Spleen (tissue), 11 donors: ENCODE measurements at regions not wholly inside any gene's neighbourhood (a gene's known extent, or its start where the extent isn't known, plus 50 kb on each side); places are given as distances from the start of the nearest gene placed in this dataset.

Experiments
- DNase-seq: peaks from one replicate; pipeline ENCODE4 v3.0.0-alpha.2; 2020
- H3K27ac ChIP-seq, 8 donors: fragments of 200-600 bp; sonication (generic) in 7 of 8; 1 replicate in 4 of 8; 2 replicates in 4 of 8; pipeline versions ENCODE4 v1.5.0 to v1.8.0; 2016 to 2021; ENCODE audit warnings: inconsistent platforms in 4 of 8, mild to moderate bottlenecking in 4 of 8, moderate library complexity in 1 of 8
- H3K27me3 ChIP-seq, 7 donors: fragments of 200-600 bp; sonication (generic) in 6 of 7; replicated peaks in 1 of 7; 1 replicate in 4 of 7; 2 replicates in 3 of 7; pipeline versions ENCODE4 v1.5.0 to v1.8.0; 2016 to 2021; ENCODE audit warnings: inconsistent platforms in 3 of 7, mild to moderate bottlenecking in 1 of 7
- H3K36me3 ChIP-seq, 6 donors: fragments of 200-600 bp; sonication (generic) in 5 of 6; 1 replicate in 4 of 6; 2 replicates in 2 of 6; pipeline versions ENCODE4 v1.5.0 to v1.8.0; 2016 to 2021; ENCODE audit warnings: inconsistent platforms in 2 of 6
- H3K4me1 ChIP-seq, 6 donors: fragments of 200-600 bp; sonication (generic) in 5 of 6; 1 replicate in 3 of 6; 2 replicates in 3 of 6; pipeline versions ENCODE4 v1.5.0 to v1.8.0; 2016 to 2021; ENCODE audit warnings: inconsistent platforms in 3 of 6
- H3K4me3 ChIP-seq, 8 donors: fragments of 200-600 bp; sonication (generic) in 7 of 8; 1 replicate in 4 of 8; 2 replicates in 4 of 8; pipeline versions ENCODE4 v1.5.0 to v1.8.0; 2016 to 2021; ENCODE audit warnings: inconsistent platforms in 4 of 8, mild to moderate bottlenecking in 4 of 8, moderate library complexity in 2 of 8
- H3K9me3 ChIP-seq, 8 donors: fragments of 200-600 bp; sonication (generic) in 7 of 8; 1 replicate in 4 of 8; 2 replicates in 4 of 8; pipeline versions ENCODE4 v1.5.0 to v1.8.0; 2016 to 2021; ENCODE audit warnings: inconsistent platforms in 4 of 8
- POLR2A ChIP-seq, 3 donors: fragments of 450-650 bp; IDR thresholded peaks; one replicate each; pipeline ENCODE4 v1.5.1; 2017; ENCODE audit warnings: antibody characterized with exemption in 3 of 3, mild to moderate bottlenecking in 1 of 3
- POLR2AphosphoS5 ChIP-seq, 3 donors: sonication (generic); formaldehyde crosslinking; IDR thresholded peaks; one replicate each; pipeline ENCODE4 v1.5.1; 2017; ENCODE audit warnings: antibody characterized with exemption in 3 of 3
- WGBS, 5 donors: extraction: QIAGEN DNeasy Blood & Tissue Kit in 3 of 5; methylation state at CpG; one replicate each; pipeline versions ENCODE4 v1.1.5 to v1.1.7; 2013 to 2018; 5-methylcytosine and 5-hydroxymethylcytosine counted together
- intact Hi-C: fragments of 100-400 bp; cut with DNase I; formaldehyde crosslinking; loops from one replicate; pipeline ENCODE4 v1.15.0; 2023; ENCODE audit warnings: low total_unique reads
- TF ChIP-seq, protein P1 (sequence below), 11 experiments: fragments of 200-600 bp in 7 of 11; fragments of 450-650 bp in 4 of 11; sonication (generic) in 4 of 11; IDR thresholded peaks in 8 of 11; conservative IDR thresholded peaks in 3 of 11; 1 replicate in 7 of 11; 2 replicates in 4 of 11; pipeline versions ENCODE4 v1.4.0 to v1.8.0; 2016 to 2021; ENCODE audit warnings: antibody characterized with exemption in 11 of 11, inconsistent platforms in 4 of 11, mild to moderate bottlenecking in 1 of 11
- donor health status: healthy with polysubstance abuse.
- donor health status: DM: no; HTN: no; CAD: no; lungs with moderate emphysema.
- donor health status: DM: no; HTN: no; CAD: no.
- donor health status: Bipolar disorder and iron deficiency.
- donor health status: healthy.
- donor health status: DM: no; HTN: no; CAD: no.
- donor health status: DM: yes; HTN: yes; CAD: no.

DNA sequence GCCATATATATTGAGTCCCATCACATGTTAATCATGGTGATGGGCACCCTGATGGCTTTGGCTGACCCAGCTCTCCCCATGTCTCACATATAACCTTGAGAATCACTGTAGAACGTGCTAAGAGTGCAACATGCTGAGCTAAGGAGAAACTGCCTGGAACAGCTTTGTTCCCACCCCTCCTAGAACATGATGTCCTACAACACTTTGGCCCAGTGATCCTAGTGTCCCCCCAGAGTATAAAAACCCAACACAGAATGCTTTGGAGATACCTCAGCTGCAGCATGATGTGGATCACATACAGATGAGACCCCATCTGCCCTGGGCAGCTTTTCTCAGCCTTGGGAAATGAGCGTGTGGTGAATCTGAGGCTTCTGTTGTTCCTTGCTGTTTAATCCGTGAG is 343.5 kb downstream of the NFIB start:
- DNase-seq: no peak
- Histone ChIP-seq H3K27ac (no peak overlapping the region), H3K4me1 (peaks cover 0 to 6% (median 0%) of the 10 kb centered on the region in 6 donors), H3K4me3 (no peak overlapping the region), H3K9me3 (no peaks in the 10 kb centered on the region), H3K36me3 (no peaks in the 10 kb centered on the region), H3K27me3 (no peaks in the 10 kb centered on the region)
- TF ChIP-seq POLR2AphosphoS5 (IDR thresholded peaks at IDR 0.05) (no peak), POLR2A (IDR thresholded peaks at IDR 0.05) (no peak)
- TF ChIP-seq, protein P1, sequence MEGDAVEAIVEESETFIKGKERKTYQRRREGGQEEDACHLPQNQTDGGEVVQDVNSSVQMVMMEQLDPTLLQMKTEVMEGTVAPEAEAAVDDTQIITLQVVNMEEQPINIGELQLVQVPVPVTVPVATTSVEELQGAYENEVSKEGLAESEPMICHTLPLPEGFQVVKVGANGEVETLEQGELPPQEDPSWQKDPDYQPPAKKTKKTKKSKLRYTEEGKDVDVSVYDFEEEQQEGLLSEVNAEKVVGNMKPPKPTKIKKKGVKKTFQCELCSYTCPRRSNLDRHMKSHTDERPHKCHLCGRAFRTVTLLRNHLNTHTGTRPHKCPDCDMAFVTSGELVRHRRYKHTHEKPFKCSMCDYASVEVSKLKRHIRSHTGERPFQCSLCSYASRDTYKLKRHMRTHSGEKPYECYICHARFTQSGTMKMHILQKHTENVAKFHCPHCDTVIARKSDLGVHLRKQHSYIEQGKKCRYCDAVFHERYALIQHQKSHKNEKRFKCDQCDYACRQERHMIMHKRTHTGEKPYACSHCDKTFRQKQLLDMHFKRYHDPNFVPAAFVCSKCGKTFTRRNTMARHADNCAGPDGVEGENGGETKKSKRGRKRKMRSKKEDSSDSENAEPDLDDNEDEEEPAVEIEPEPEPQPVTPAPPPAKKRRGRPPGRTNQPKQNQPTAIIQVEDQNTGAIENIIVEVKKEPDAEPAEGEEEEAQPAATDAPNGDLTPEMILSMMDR (IDR thresholded peaks at IDR 0.05 in 8 of 11, conservative IDR thresholded peaks at IDR 0.05 in 3 of 11): no peak
- intact Hi-C loops: no loop called here
- WGBS, 5 donors: 72 to 84% (median 76%) methylated on average over 3 of the region's 3 CpGs

GRCh38 chr9:13970018-13970417 is 343.9 kb downstream of the NFIB start:
- TF ChIP-seq POLR2A (IDR thresholded peaks at IDR 0.05) (no peak), POLR2AphosphoS5 (IDR thresholded peaks at IDR 0.05) (no peak)
- TF ChIP-seq, protein P1 (IDR thresholded peaks at IDR 0.05 in 8 of 11, conservative IDR thresholded peaks at IDR 0.05 in 3 of 11): no peak
- Histone ChIP-seq H3K36me3 (no peaks in the 10 kb centered on the region), H3K27me3 (no peaks in the 10 kb centered on the region), H3K4me3 (no peak overlapping the region), H3K9me3 (no peaks in the 10 kb centered on the region), H3K4me1 (peaks cover 0 to 6% (median 0%) of the 10 kb centered on the region in 6 donors), H3K27ac (no peak overlapping the region)
- intact Hi-C loops: no loop called here
- DNase-seq: no peak
- 47 to 60% (median 59%) methylated on average over 4 of the region's 4 CpGs for WGBS, 5 donors

GRCh38 chr9:13967438-13967837 is 346.5 kb downstream of the NFIB start:
- Histone ChIP-seq H3K4me3 (no peak overlapping the region), H3K27me3 (no peaks in the 10 kb centered on the region), H3K4me1 (peaks cover 0 to 6% (median 0%) of the 10 kb centered on the region in 6 donors), H3K9me3 (no peaks in the 10 kb centered on the region), H3K36me3 (no peaks in the 10 kb centered on the region), H3K27ac (no peak overlapping the region)
- 29 to 38% (median 37%) methylated on average over 4 of the region's 4 CpGs for WGBS, 5 donors
- intact Hi-C loops: no loop called here
- TF ChIP-seq POLR2A (IDR thresholded peaks at IDR 0.05) (no peak), POLR2AphosphoS5 (IDR thresholded peaks at IDR 0.05) (no peak)
- no peak for DNase-seq

DNA sequence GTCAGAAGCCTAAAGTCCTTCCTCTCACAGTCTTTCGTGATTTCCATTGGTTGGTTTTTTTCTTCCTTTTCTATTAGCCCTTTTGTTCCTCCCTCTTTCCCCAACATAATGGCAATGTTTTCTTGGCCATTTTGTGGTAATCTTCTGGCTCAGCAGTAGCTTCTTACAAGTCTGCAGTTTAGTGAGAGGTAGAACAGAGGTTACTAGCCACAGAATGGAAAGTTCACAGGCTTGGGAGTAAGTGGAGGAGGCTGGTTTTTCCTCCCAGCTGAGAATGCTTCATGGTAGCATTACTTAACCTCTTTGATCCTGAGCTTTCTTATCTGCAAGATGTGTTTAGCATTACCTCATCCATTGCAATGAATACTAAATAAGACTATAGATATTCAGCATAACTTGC is 346.9 kb downstream of the NFIB start:
- Histone ChIP-seq H3K4me1 (peaks cover 0 to 5% (median 0%) of the 10 kb centered on the region in 6 donors), H3K27ac (no peak overlapping the region), H3K9me3 (no peaks in the 10 kb centered on the region), H3K36me3 (no peaks in the 10 kb centered on the region), H3K4me3 (no peak overlapping the region), H3K27me3 (no peaks in the 10 kb centered on the region)
- intact Hi-C loops: no loop called here
- no peak for TF ChIP-seq POLR2AphosphoS5 (IDR thresholded peaks at IDR 0.05)
- DNase-seq: no peak
- 70 to 92% (median 75%) methylated on average over 1 of the region's 1 CpG for WGBS, 5 donors

DNA sequence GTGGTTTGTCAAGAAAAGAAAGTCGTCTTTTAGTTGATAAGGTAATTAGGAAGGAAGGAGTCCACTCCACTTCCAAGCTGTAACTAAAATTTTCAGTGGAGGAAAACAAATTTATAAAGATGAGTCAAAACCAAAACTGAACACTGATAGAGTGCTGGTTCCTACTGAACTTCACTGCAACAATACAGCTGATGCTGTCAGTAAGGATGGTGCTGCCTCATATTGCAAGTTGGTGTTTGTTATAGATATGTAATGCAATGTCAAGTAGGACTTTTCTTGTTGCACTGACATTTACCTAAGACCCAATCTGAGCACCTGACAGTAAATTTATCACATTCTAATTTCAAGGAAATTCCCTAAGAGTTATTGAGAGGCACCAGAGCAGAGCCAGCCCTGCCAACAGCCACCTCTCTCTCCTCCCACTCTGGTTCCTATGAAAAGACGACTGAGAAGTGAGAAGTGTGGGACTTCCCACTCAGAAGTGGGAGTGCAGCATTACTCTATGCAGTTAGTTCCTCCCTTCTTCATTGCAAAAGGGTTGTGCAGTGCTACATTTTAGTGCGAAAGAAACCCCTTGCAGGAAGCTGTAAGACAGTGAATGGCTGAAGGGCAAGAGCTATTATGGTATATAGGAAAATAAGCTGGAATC is 350.8 kb downstream of the NFIB start:
- Histone ChIP-seq H3K4me1 (no peaks in the 10 kb centered on the region), H3K4me3 (no peak overlapping the region), H3K27me3 (no peaks in the 10 kb centered on the region), H3K27ac (no peak overlapping the region), H3K36me3 (no peaks in the 10 kb centered on the region), H3K9me3 (no peaks in the 10 kb centered on the region)
- 33 to 60% (median 50%) methylated on average over 3 of the region's 3 CpGs for WGBS, 5 donors
- no peak for DNase-seq
- intact Hi-C loops: no loop called here
- TF ChIP-seq POLR2AphosphoS5 (IDR thresholded peaks at IDR 0.05): no peak
- TF ChIP-seq, protein P1 (IDR thresholded peaks at IDR 0.05 in 8 of 11, conservative IDR thresholded peaks at IDR 0.05 in 3 of 11): no peak
- TF ChIP-seq POLR2A (IDR thresholded peaks at IDR 0.05): no peak
